Stimulated activated CD4-positive, alpha-beta T cell treated with anti-CD3 and anti-CD28 coated beads, TNF-alpha, amount 100 ng/mL, for 4 hours (primary cell): ENCODE measurements at regions not wholly inside any gene's neighbourhood (a gene's known extent, or its start where the extent isn't known, plus 50 kb on each side); places are given as distances from the start of the nearest gene placed in this dataset.

Source experiments
- DNase-seq, 3 experiments: peaks; one replicate each; pipeline ENCODE4 v3.0.0-alpha.2; 2020; ENCODE audit warnings: low read depth in 3 of 3

- DNase-seq, result no peak
These were observed 255.5 kb upstream of the SESN3 start for GRCh38 chr11:95486466-95486865.

GRCh38 chr11:95485115-95485900 lies 254.3 kb upstream of the SESN3 start:
- no peak for DNase-seq

GRCh38 chr11:95483339-95483738 lies 252.3 kb upstream of the SESN3 start:
- no peak for DNase-seq

GRCh38 chr11:95478003-95478402 lies 247.0 kb upstream of the SESN3 start:
- no peak for DNase-seq

- no peak for DNase-seq
These were observed 238.3 kb upstream of the SESN3 start for GRCh38 chr11:95469258-95469657.

DNA sequence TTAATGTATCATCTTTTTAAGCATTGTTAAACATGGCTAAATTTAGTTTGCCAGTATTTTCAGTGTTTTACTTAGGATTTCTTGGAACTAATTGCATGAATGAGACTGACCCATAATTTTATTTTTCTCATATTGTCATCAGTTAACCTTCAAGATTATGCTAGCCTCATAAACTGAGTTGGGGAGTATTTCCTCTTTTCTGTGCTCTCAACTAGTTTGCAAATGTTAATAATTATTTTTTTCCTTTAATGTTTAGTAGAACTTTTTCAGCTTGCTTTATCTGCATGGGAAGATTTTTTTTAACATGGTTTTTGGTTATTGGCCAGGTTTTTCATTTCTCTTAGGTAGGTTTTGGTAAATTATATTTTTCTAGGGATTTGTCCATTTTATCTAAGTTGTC lies 235.4 kb upstream of the SESN3 start:
- DNase-seq, result no peak

- no peak for DNase-seq
These were observed 234.9 kb upstream of the SESN3 start for GRCh38 chr11:95465887-95466286.

DNA sequence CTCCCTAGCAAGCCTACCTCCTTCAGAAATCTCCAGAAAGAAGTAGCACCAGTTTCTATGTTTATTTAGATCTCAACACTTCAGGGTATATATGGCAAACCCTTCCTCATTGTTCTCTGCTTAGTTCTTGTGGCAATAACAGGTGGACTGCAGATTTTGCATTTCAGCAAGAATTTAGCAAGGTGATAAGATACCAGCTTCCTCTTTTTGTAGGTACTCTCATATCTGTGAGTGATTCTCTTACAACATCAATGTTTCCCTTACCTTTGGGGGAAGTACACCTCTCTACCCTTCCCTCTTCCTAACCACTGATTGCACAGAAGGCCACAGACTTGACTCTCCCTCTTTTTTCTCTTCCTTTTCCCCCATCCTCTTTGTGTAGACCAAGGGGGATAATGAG lies 230.9 kb upstream of the SESN3 start:
- DNase-seq, result no peak

DNA sequence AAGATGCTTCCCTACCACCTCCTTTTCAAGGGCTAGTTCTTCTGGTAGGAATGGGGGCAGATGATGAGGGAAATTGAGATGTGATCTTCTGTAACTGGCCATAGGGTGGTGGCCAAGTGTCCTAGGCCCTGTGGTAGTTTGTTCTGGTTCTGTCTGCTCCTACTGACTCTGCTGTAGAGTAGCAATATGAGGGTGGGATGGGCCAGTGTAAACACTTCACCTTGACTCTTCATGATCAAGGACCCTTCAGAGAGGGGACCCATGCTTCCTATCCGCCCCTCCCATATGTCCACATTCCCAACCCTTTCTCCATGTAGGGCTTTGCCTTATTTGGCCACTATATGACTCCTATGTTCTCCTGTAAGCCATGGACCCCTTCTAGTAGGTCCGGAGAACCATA lies 230.3 kb upstream of the SESN3 start:
- DNase-seq, result no peak

DNA sequence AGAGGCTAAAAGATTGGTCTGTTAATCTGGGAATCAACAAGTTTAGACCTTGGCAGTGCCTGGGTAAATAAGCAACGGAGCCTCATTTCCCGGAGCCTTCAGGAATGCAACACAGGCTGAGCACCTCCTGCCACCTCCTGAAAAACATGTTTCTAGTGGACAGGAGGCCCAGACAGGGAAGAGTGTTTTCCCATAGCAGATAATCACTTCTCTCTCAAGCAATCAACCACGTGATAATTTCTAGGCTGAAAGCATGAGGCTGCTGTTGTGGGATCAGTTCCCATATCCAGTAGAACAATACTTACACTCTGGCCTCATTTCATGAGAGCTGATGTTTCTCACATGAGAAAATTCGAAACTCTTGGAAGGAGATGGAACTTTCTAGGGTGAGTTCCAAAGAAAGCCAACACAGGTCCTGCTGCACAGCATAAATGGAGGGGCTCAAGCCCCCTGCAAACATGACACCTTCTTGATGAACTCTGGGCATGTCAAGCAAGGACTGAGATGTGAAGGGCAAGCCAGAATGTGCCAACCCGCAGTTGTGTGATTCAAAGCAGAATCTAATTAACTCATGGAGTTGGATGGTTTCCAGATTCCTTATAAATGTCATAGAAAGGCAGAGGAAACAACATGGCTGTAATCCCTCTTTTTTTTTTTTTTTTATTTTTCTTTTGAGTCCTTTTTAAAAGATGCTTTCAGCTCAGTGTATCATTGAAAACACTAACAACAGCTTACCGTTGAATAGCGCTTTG lies 228.5 kb upstream of the SESN3 start:
- DNase-seq, result no peak

- no peak for DNase-seq
These were observed 225.9 kb upstream of the SESN3 start for GRCh38 chr11:95456714-95457491.

DNA sequence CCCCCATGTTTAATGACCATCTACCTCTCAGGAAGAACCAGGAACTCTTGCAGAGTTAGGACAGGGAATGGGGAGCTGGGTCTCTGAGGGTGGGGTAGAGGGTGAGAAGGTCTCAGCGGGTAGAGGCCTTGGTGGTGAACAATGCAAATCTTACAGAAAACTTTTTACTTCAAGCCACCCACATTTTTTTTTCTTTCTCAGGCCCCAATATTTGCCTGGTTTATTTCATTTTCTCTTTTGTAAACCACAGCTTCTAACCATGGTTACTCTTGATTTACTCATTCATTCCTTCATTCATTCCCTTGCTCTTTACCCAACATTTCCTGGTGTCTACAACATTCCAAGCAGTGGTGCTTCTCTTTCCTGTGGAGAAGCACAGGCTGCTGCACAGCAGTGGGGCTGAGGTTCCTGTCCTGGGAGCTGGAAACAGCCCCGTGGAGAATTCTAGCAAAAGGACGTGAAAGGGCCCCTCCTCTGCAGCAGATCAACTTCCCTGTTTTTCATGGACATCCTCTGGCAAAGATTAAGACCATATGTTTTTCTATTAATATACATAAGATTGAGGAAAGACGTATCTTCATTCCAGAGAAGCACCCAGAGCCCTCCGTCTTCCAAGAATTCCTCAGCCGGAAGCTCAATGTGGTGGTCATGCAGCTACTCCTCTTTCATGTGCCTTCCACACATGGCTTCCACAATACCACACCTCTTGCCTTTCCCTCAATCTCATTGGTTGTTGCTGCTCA lies 224.4 kb upstream of the SESN3 start:
- no peak for DNase-seq

GRCh38 chr11:95453616-95454171 lies 222.7 kb upstream of the SESN3 start:
- no peak for DNase-seq

DNA sequence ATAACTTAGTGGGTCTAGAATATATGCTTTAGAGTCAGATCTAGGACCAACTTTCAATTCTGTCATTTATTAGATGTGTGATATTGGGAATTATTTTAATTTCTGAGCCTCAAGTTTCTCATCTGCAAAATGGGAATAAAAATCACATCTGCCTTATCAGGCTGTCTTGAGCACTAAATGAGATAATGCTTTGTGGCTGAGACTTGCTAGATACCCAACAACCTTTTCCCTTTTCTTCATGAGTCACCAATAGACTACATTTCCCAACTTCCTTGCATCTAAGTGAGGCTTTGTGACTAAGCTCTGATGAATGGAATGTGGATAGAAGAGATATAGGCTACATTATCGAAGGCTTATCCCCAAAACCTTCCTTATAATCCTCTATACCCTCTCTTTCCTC lies 220.7 kb upstream of the SESN3 start:
- no peak for DNase-seq

DNA sequence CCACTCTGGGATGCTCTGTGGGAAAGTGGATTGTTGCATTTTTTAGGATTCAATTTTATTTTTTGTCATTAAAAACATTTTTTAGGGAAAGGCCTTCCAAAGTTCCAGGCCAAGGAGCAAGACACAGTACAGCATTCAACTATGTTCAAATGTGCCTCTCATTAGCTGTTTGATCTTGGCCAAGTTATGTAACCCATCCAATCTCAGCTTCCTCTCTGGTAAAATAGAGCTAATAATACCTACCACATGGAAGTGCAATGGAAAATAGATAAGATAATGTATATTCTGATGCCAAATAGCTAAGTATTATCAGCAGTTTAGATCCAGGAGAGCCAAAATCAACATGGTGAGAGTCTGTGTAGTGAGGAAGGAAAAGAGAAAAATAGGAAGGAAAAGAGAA lies 220.3 kb upstream of the SESN3 start:
- no peak for DNase-seq

GRCh38 chr11:95450547-95451123 lies 219.6 kb upstream of the SESN3 start:
- no peak for DNase-seq

GRCh38 chr11:95445746-95446333 lies 214.8 kb upstream of the SESN3 start:
- DNase-seq, result no peak

DNA sequence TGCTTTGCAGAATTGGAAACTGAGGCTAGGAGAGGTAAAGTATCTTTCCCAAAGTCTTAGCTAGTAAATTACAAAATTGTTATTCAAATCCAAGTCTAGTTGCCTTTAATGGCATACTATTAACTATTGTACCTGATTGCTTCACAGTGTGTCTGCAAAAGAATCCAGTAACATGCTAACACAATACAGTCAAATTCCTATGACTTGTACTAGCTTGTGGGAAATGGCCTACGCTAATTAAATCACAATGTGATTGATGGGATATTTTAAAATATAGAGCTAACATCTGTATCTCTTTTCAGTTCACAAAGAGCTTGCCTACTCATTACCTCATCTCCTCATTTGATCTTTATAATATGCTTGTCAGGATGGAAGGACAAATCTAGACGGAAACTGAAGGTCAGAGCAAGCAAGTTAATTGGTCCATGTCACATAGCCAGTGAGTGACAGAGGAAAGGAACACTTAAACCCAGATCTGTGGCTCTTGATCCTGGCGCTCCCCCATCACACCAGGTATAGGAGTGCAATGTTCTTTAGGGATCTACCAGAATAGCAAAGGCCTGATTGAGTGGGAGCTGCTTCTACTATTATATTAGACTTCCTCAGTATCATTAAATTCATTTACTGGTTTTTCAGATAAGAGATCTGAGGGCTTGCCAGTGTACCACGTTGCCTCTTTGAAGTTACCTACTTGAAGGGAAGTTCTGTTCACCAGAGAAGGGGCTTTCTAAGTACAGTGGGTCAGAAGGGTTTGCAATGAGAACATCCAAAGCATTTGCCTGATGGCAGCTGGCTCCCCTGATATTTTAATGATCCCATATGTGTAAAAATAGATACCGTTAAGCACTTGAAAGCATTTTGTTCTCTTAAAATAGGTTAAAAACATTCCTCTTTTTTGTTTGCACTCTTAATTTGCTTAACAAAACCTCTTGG lies 213.6 kb upstream of the SESN3 start:
- no peak for DNase-seq

GRCh38 chr11:95443386-95443785 lies 212.4 kb upstream of the SESN3 start:
- no peak for DNase-seq
